B cell (primary cell): ENCODE measurements at regions not wholly inside any gene's neighbourhood (a gene's known extent, or its start where the extent isn't known, plus 50 kb on each side); places are given as distances from the start of the nearest gene placed in this dataset.

Source experiments
- CTCF ChIP-seq: fragments of 200-600 bp; IDR thresholded peaks from one replicate; pipeline ENCODE4 v1.8.0; 2022; ENCODE audit warnings: antibody characterized with exemption, mild to moderate bottlenecking
- EZH2 ChIP-seq: IDR thresholded peaks from 2 replicates; pipeline ENCODE4 v1.6.1; 2012; ENCODE audit warnings: borderline replicate concordance, low read depth, mild to moderate bottlenecking, moderate library complexity, low read length; ENCODE audit not compliant: insufficient read depth, poor library complexity, severe bottlenecking

GRCh38 chr6:82645536-82646230, 282.1 kb downstream of the TPBG start:
- TF ChIP-seq CTCF: no peak
- TF ChIP-seq EZH2: no peak
